OCI-LY3 (cell line): ENCODE measurements at regions not wholly inside any gene's neighbourhood (a gene's known extent, or its start where the extent isn't known, plus 50 kb on each side); places are given as distances from the start of the nearest gene placed in this dataset.

Source experiments
- CTCF ChIP-seq: fragments of 200-600, 300-600 bp; sonication (generic); IDR thresholded peaks from 2 replicates; pipeline ENCODE4 v1.5.1; 2014; ENCODE audit warnings: antibody characterized with exemption, low read length, low read depth
- EZH2phosphoT487 ChIP-seq: fragments of 200-600 bp; shearing (Covaris generic); IDR thresholded peaks from 2 replicates; pipeline ENCODE4 v1.6.1; 2018; ENCODE audit warnings: antibody characterized with exemption, mixed run types, low read depth

- TF ChIP-seq CTCF = no peak
- no peak for TF ChIP-seq EZH2phosphoT487
Observed at GRCh38 chr1:30417001-30417700, 306.2 kb downstream of the MATN1 start.
